ENCODE measurements at regions not wholly inside any gene's neighbourhood (a gene's known extent, or its start where the extent isn't known, plus 50 kb on each side); places are given as distances from the start of the nearest gene placed in this dataset.

- DNase-seq, result no peak
- TF ChIP-seq CTCF (IDR thresholded peaks at IDR 0.05; ENCODE audit: low read depth, low read length), result no peak
- Histone ChIP-seq H3K27ac (no peak overlapping the region), H3K36me3 (no peaks in the 10 kb centered on the region), H3K4me3 (ENCODE audit: low read depth, low read length) (no peak overlapping the region), H3K27me3 (ENCODE audit: insufficient read depth, low read depth, severe bottlenecking) (peaks cover 13% of the 10 kb centered on the region), H3K9me3 (ENCODE audit: severe bottlenecking) (no peaks in the 10 kb centered on the region)
Measured at GRCh38 chr12:126668538-126668937, 1598.4 kb upstream of the TMEM132C start.

- Histone ChIP-seq H3K36me3 (no peaks in the 10 kb centered on the region), H3K9me3 (ENCODE audit: severe bottlenecking) (no peaks in the 10 kb centered on the region), H3K27me3 (ENCODE audit: insufficient read depth, low read depth, severe bottlenecking) (peaks cover 13% of the 10 kb centered on the region), H3K27ac (no peak overlapping the region), H3K4me3 (ENCODE audit: low read depth, low read length) (no peak overlapping the region)
- no peak for DNase-seq
- TF ChIP-seq CTCF (IDR thresholded peaks at IDR 0.05; ENCODE audit: low read depth, low read length), result no peak
Measured at GRCh38 chr12:126668961-126669360, 1598.0 kb upstream of the TMEM132C start.

GRCh38 chr12:126676434-126676833 is 1590.5 kb upstream of the TMEM132C start:
- no peak overlapping the region for H3K4me3 ChIP-seq (ENCODE audit: low read depth, low read length)
- no peak for TF ChIP-seq CTCF (IDR thresholded peaks at IDR 0.05; ENCODE audit: low read depth, low read length)
- no peaks in the 10 kb centered on the region for H3K36me3 ChIP-seq
- no peak for DNase-seq
- H3K9me3 ChIP-seq (ENCODE audit: severe bottlenecking), result no peaks in the 10 kb centered on the region
- H3K27me3 ChIP-seq (ENCODE audit: insufficient read depth, low read depth, severe bottlenecking), result peaks cover 13% of the 10 kb centered on the region
- no peak overlapping the region for H3K27ac ChIP-seq

GRCh38 chr12:126681676-126682075 is 1585.3 kb upstream of the TMEM132C start:
- Histone ChIP-seq H3K4me3 (ENCODE audit: low read depth, low read length) (no peak overlapping the region), H3K27ac (no peak overlapping the region), H3K27me3 (ENCODE audit: insufficient read depth, low read depth, severe bottlenecking) (peaks cover 6% of the 10 kb centered on the region), H3K36me3 (no peaks in the 10 kb centered on the region), H3K9me3 (ENCODE audit: severe bottlenecking) (no peaks in the 10 kb centered on the region)
- TF ChIP-seq CTCF (IDR thresholded peaks at IDR 0.05; ENCODE audit: low read depth, low read length), result no peak
- DNase-seq, result no peak

- TF ChIP-seq CTCF (IDR thresholded peaks at IDR 0.05; ENCODE audit: low read depth, low read length), result no peak
- H3K27ac ChIP-seq, result no peak overlapping the region
- H3K9me3 ChIP-seq (ENCODE audit: severe bottlenecking), result no peaks in the 10 kb centered on the region
- no peak overlapping the region for H3K4me3 ChIP-seq (ENCODE audit: low read depth, low read length)
- no peaks in the 10 kb centered on the region for H3K36me3 ChIP-seq
- peaks cover 5% of the 10 kb centered on the region for H3K27me3 ChIP-seq (ENCODE audit: insufficient read depth, low read depth, severe bottlenecking)
- no peak for DNase-seq
Measured at GRCh38 chr12:126684703-126685102, 1582.3 kb upstream of the TMEM132C start.

- Histone ChIP-seq H3K4me3 (ENCODE audit: low read depth, low read length) (no peak overlapping the region), H3K27ac (no peak overlapping the region), H3K36me3 (no peaks in the 10 kb centered on the region), H3K27me3 (ENCODE audit: insufficient read depth, low read depth, severe bottlenecking) (peaks cover 5% of the 10 kb centered on the region), H3K9me3 (ENCODE audit: severe bottlenecking) (no peaks in the 10 kb centered on the region)
- no peak for TF ChIP-seq CTCF (IDR thresholded peaks at IDR 0.05; ENCODE audit: low read depth, low read length)
- no peak for DNase-seq
Measured at GRCh38 chr12:126685636-126686035, 1581.3 kb upstream of the TMEM132C start.
